Mesothelial cell of epicardium (in vitro differentiated cells): ENCODE measurements at regions not wholly inside any gene's neighbourhood (a gene's known extent, or its start where the extent isn't known, plus 50 kb on each side); places are given as distances from the start of the nearest gene placed in this dataset.

ENCODE experiments used
- DNase-seq, 2 experiments: peaks; one replicate each; pipeline ENCODE4 v3.0.0; 2021; ENCODE audit warnings: low spot score in 2 of 2; ENCODE audit not compliant: unreplicated experiment in 2 of 2
- H3K27ac Mint-ChIP-seq: 2 replicates; pipeline ENCODE4 v1.8.0; 2021; ENCODE audit warnings: mixed read lengths
- H3K27me3 Mint-ChIP-seq: 2 replicates; pipeline ENCODE4 v1.8.0; 2021; ENCODE audit warnings: low read depth, mixed read lengths
- H3K36me3 Mint-ChIP-seq: 2 replicates; pipeline ENCODE4 v1.8.0; 2021; ENCODE audit warnings: mixed read lengths
- H3K4me1 Mint-ChIP-seq: 2 replicates; pipeline ENCODE4 v1.8.0; 2021; ENCODE audit warnings: mixed read lengths
- H3K4me3 Mint-ChIP-seq: 2 replicates; pipeline ENCODE4 v1.8.0; 2021; ENCODE audit warnings: mild to moderate bottlenecking, moderate library complexity, mixed read lengths
- H3K9me3 Mint-ChIP-seq: 2 replicates; pipeline ENCODE4 v1.8.0; 2021; ENCODE audit warnings: mixed read lengths
- TF ChIP-seq, protein P1 (sequence below): fragments of 200-600 bp; sonication (generic); IDR thresholded peaks from one replicate; pipeline ENCODE4 v1.5.0; 2021; ENCODE audit warnings: antibody characterized with exemption; ENCODE audit not compliant: unreplicated experiment

DNA sequence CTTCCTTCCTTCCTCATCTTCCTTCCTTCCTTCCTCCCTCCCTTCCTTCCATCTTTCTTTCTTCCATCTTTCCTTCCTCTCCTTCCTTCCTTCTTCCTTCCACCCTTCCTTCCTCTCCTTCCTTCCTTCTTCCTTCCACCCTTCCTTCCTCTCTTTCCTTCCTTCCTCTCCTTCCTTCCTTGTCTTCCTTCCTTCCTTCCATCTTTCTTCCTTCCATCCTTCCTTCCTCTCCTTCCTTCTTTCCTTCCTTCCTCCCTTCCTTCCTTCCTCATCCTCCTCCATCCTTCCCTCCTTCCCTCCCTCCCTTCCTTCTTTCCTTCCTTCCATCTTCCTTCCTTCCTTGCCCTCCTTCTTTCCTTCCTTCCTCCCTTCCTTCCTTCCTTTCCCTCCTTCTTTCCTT lies 361.4 kb upstream of the TSHZ2 start:
- no peaks in the 10 kb centered on the region for H3K36me3 Mint-ChIP-seq
- H3K4me1 Mint-ChIP-seq: no peaks in the 10 kb centered on the region
- no peak overlapping the region for H3K27ac Mint-ChIP-seq
- DNase-seq: no peak
- TF ChIP-seq, protein P1, sequence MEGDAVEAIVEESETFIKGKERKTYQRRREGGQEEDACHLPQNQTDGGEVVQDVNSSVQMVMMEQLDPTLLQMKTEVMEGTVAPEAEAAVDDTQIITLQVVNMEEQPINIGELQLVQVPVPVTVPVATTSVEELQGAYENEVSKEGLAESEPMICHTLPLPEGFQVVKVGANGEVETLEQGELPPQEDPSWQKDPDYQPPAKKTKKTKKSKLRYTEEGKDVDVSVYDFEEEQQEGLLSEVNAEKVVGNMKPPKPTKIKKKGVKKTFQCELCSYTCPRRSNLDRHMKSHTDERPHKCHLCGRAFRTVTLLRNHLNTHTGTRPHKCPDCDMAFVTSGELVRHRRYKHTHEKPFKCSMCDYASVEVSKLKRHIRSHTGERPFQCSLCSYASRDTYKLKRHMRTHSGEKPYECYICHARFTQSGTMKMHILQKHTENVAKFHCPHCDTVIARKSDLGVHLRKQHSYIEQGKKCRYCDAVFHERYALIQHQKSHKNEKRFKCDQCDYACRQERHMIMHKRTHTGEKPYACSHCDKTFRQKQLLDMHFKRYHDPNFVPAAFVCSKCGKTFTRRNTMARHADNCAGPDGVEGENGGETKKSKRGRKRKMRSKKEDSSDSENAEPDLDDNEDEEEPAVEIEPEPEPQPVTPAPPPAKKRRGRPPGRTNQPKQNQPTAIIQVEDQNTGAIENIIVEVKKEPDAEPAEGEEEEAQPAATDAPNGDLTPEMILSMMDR: no peak
- no peak overlapping the region for H3K4me3 Mint-ChIP-seq
- peaks cover 79% of the 10 kb centered on the region for H3K27me3 Mint-ChIP-seq
- H3K9me3 Mint-ChIP-seq: no peaks in the 10 kb centered on the region

DNA sequence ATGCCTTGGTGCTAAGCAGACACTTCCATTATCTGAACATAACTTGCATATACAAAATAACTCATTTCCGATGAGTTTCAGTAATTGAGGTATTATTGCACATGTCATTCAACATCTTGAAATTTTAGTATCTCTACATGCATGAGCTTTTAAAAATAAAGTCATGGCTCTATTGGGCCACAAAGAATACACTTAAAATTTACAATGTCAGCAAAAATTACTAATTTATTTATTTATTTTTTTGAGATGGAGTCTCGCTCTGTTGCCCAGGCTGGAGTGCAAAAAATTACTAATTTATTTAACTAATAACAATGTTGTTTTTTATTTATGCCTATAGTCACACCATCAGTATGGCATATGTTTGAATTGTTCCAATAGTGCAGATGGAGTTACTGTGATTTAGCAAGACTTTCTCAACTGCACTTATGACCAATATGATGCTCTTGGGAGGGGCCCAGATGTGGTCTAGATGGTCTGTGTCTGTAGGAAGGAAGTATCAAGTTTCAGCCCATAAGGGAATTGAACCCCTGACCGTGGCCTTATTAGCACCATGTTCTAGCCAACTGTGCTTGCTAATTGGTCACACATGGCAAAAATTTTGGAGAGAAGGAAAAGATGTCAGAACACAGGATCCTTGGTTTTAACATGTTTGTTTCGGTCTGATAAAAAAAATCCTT lies 370.7 kb upstream of the TSHZ2 start:
- Mint-ChIP-seq H3K4me3 (no peak overlapping the region), H3K27ac (no peak overlapping the region), H3K9me3 (peaks cover 24% of the 10 kb centered on the region), H3K4me1 (no peaks in the 10 kb centered on the region), H3K27me3 (peaks cover 67% of the 10 kb centered on the region), H3K36me3 (no peaks in the 10 kb centered on the region)
- DNase-seq: no peak
- TF ChIP-seq, protein P1: no peak

DNA sequence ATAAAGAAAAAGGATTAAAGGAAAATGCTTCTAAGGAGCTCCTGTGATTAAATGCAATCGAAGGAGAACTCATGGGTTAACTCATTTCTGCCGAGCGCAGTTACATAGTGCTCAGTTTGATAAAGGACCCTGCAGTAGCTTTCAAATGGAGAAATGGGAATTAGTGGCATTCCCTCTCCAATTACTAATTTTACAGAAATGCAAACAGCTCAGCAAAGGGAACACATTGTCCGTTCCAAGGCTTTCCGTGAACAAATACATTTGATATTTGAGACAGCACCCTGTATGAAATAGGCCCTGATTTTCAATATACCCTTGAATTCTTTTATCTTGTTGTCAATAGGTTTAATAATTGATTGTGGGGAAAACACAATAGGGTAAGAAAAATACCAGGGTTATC lies 375.9 kb upstream of the TSHZ2 start:
- H3K9me3 Mint-ChIP-seq: peaks cover 6% of the 10 kb centered on the region
- no peak overlapping the region for H3K27ac Mint-ChIP-seq
- no peaks in the 10 kb centered on the region for H3K36me3 Mint-ChIP-seq
- H3K4me1 Mint-ChIP-seq: no peaks in the 10 kb centered on the region
- H3K4me3 Mint-ChIP-seq: no peak overlapping the region
- peaks cover 64% of the 10 kb centered on the region for H3K27me3 Mint-ChIP-seq
- no peak for DNase-seq
- TF ChIP-seq, protein P1: no peak

DNA sequence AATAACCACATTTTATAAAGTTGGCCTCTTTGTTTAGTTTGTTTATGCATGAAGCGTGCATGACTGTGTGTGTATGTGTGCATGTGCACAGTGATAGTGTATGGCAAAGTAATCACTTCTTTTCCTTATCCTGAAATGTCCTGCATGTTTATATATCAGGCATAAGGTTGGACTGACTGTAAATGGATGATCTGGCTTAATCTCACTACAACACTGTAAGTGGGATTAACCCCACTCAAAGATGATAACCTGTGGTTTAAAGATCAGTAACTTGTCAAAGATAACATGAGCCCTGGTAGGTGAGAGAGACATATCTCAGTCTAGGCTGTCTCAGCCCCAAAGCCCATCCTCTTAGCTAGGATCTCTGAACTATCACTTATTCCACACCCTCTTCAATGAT lies 376.6 kb upstream of the TSHZ2 start:
- Mint-ChIP-seq H3K9me3 (peaks cover 3% of the 10 kb centered on the region), H3K4me3 (no peak overlapping the region), H3K4me1 (no peaks in the 10 kb centered on the region), H3K36me3 (no peaks in the 10 kb centered on the region), H3K27ac (no peak overlapping the region), H3K27me3 (peaks cover 68% of the 10 kb centered on the region)
- no peak for DNase-seq
- TF ChIP-seq, protein P1: no peak

DNA sequence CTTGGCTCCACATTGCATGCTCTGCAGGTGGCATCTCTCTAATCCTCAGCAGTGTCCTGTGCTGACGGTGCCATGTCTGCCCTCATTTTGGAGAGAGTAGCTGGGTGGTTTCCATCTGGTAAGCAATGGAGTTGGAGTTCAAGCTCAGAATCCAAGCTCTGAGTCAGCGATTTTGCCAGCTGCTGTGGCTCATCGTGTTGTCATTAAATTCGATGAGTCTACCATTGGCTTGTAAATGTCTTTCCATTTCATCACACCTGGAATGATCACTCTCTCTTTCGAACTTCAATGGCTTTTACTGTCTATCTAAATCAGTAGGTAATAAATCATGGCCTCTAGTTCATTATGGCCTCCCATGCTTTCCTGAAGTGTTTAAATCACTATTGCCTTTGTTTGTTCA lies 378.5 kb upstream of the TSHZ2 start:
- H3K9me3 Mint-ChIP-seq: no peaks in the 10 kb centered on the region
- no peaks in the 10 kb centered on the region for H3K4me1 Mint-ChIP-seq
- no peak overlapping the region for H3K27ac Mint-ChIP-seq
- peaks cover 77% of the 10 kb centered on the region for H3K27me3 Mint-ChIP-seq
- H3K36me3 Mint-ChIP-seq: no peaks in the 10 kb centered on the region
- no peak overlapping the region for H3K4me3 Mint-ChIP-seq
- DNase-seq: no peak
- TF ChIP-seq, protein P1: no peak

DNA sequence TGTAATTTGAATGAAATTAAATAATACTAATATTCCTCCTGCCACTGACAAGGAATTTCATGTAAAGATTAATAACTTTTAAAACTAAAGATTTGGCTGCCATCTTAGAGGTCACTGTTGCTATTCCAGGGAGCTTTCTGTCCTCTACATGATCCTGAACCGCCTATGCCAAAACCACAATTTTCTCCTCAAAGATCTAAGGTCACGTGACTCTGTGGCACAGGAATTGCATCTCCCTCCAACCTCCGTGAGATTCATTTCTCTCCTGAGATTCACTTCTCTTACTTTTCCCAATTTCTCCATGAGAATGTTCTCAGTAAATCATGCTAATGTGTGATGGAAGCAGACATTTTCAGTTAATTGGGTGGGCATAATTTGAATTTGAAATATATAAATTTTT lies 379.6 kb upstream of the TSHZ2 start:
- no peak overlapping the region for H3K27ac Mint-ChIP-seq
- no peak for DNase-seq
- H3K9me3 Mint-ChIP-seq: no peaks in the 10 kb centered on the region
- H3K36me3 Mint-ChIP-seq: no peaks in the 10 kb centered on the region
- H3K27me3 Mint-ChIP-seq: peaks cover 76% of the 10 kb centered on the region
- TF ChIP-seq, protein P1: no peak
- no peaks in the 10 kb centered on the region for H3K4me1 Mint-ChIP-seq
- no peak overlapping the region for H3K4me3 Mint-ChIP-seq
